HL-60 (cell line): ENCODE measurements at regions not wholly inside any gene's neighbourhood (a gene's known extent, or its start where the extent isn't known, plus 50 kb on each side); places are given as distances from the start of the nearest gene placed in this dataset.

ENCODE experiments used
- GABPA ChIP-seq: IDR thresholded peaks from 2 replicates; pipeline ENCODE4 v1.6.1; 2012; ENCODE audit warnings: low read depth
- TF ChIP-seq, protein P1 (sequence below): IDR thresholded peaks from one replicate; pipeline ENCODE4 v1.5.1; 2011; ENCODE audit warnings: low read length, control low read depth, inconsistent platforms; ENCODE audit not compliant: insufficient read depth

DNA sequence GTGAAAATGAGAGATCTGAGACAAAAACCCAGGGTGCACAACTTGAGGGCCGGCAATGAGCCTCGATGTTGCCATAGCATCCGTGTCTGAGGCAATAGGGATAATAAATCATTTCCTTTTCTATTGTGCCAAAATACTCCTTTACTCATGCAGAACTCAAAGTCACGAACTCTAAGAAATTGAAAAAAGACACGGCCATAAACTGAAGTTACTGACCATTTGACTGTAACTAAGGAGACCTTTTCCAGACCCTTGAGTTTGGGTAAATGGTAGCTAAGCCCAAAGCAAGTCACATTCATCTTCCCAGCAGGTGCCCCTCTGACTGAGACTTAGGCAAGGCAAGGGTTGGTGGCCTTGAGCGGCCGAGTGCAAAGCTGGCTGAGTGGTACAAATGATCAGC is 141.2 kb upstream of the SLCO3A1 start:
- TF ChIP-seq, protein P1, sequence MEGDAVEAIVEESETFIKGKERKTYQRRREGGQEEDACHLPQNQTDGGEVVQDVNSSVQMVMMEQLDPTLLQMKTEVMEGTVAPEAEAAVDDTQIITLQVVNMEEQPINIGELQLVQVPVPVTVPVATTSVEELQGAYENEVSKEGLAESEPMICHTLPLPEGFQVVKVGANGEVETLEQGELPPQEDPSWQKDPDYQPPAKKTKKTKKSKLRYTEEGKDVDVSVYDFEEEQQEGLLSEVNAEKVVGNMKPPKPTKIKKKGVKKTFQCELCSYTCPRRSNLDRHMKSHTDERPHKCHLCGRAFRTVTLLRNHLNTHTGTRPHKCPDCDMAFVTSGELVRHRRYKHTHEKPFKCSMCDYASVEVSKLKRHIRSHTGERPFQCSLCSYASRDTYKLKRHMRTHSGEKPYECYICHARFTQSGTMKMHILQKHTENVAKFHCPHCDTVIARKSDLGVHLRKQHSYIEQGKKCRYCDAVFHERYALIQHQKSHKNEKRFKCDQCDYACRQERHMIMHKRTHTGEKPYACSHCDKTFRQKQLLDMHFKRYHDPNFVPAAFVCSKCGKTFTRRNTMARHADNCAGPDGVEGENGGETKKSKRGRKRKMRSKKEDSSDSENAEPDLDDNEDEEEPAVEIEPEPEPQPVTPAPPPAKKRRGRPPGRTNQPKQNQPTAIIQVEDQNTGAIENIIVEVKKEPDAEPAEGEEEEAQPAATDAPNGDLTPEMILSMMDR: no peak
- TF ChIP-seq GABPA: no peak
